KMS-11 (cell line): ENCODE measurements at regions not wholly inside any gene's neighbourhood (a gene's known extent, or its start where the extent isn't known, plus 50 kb on each side); places are given as distances from the start of the nearest gene placed in this dataset.

Experiments used
- H2AFZ ChIP-seq: fragments of 200-600 bp; sonication (generic); 2 replicates; pipeline ENCODE4 v1.6.1; 2016; ENCODE audit warnings: antibody characterized with exemption, mixed run types, low read depth
- H3K27ac ChIP-seq: fragments of 200-600 bp; sonication (generic); 2 replicates; pipeline ENCODE4 v1.6.1; 2016; ENCODE audit warnings: mild to moderate bottlenecking, mixed run types
- H3K27me3 ChIP-seq: fragments of 200-600 bp; sonication (generic); 2 replicates; pipeline ENCODE4 v1.6.1; 2017; ENCODE audit warnings: mild to moderate bottlenecking, low read depth, mixed run types, moderate library complexity; ENCODE audit not compliant: insufficient read depth
- H3K36me3 ChIP-seq: fragments of 200-600 bp; sonication (generic); 2 replicates; pipeline ENCODE4 v1.6.1; 2017; ENCODE audit warnings: mild to moderate bottlenecking, mixed run types; ENCODE audit not compliant: insufficient read depth
- H3K4me1 ChIP-seq: fragments of 200-600 bp; sonication (generic); 2 replicates; pipeline ENCODE4 v1.6.1; 2016; ENCODE audit warnings: mild to moderate bottlenecking, low read depth, mixed run types; ENCODE audit not compliant: poor library complexity, severe bottlenecking
- H3K4me2 ChIP-seq: fragments of 200-600 bp; sonication (generic); 2 replicates; pipeline ENCODE4 v1.7.0; 2016; ENCODE audit warnings: mild to moderate bottlenecking, mixed run types
- H3K4me3 ChIP-seq: fragments of 200-600 bp; sonication (generic); IDR thresholded peaks from 2 replicates; pipeline ENCODE4 v1.6.1; 2017; ENCODE audit warnings: low read depth, low read length, mixed read lengths; ENCODE audit not compliant: insufficient read depth
- H3K79me2 ChIP-seq: fragments of 200-600 bp; sonication (generic); 2 replicates; pipeline ENCODE4 v1.6.1; 2016; ENCODE audit warnings: low read depth, mixed run types; ENCODE audit not compliant: insufficient read depth
- H3K9ac ChIP-seq: fragments of 200-600 bp; sonication (generic); 2 replicates; pipeline ENCODE4 v1.6.1; 2016; ENCODE audit warnings: mild to moderate bottlenecking, mixed run types
- H4K20me1 ChIP-seq: fragments of 200-600 bp; sonication (generic); 2 replicates; pipeline ENCODE4 v1.6.1; 2016; ENCODE audit warnings: mild to moderate bottlenecking, mixed run types; ENCODE audit not compliant: insufficient read depth
- CTCF ChIP-seq: fragments of 200-600 bp; sonication (generic); conservative IDR thresholded peaks from 2 replicates; pipeline ENCODE4 v1.6.1; 2017; ENCODE audit warnings: low read depth, mild to moderate bottlenecking, antibody characterized with exemption, low read length, moderate library complexity, mixed read lengths

DNA sequence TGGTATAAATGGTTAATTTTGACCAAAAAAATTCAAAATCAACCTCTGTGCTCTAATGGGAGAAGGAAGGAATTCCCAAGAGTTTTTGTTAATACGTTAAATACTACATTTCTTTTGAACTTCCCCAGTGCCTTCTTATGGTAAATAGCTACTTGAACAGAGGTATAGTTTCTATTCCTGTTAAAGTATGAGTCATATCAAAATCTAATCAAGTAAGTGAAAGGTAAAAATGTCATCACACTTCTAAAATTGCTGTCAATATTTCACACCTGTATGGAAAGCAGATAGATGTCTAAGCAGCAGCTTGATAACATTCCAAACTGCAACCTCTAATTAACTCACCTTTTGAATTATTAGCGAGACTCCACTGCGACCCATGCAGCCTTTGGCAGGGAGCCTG is 214.1 kb upstream of the MEF2C start:
- Histone ChIP-seq H3K36me3 (no peaks in the 10 kb centered on the region), H3K9ac (no peak overlapping the region), H2AFZ (no peak overlapping the region), H3K4me2 (no peak overlapping the region), H4K20me1 (no peaks in the 10 kb centered on the region), H3K27me3 (no peaks in the 10 kb centered on the region), H3K27ac (no peak overlapping the region), H3K4me1 (peaks cover 24% of the 10 kb centered on the region), H3K79me2 (no peaks in the 10 kb centered on the region), H3K4me3 (no peak overlapping the region)
- no peak for TF ChIP-seq CTCF

- no peaks in the 10 kb centered on the region for H3K36me3 ChIP-seq
- H3K4me2 ChIP-seq = peak overlapping the region; percentile 3; the same call in 1 of the 2 replicates
- H3K4me3 ChIP-seq = no peak overlapping the region
- no peak overlapping the region for H2AFZ ChIP-seq
- TF ChIP-seq CTCF = no peak
- H3K9ac ChIP-seq = no peak overlapping the region
- H4K20me1 ChIP-seq = no peaks in the 10 kb centered on the region
- no peak overlapping the region for H3K27ac ChIP-seq
- H3K4me1 ChIP-seq = peaks cover 24% of the 10 kb centered on the region
- no peaks in the 10 kb centered on the region for H3K79me2 ChIP-seq
- H3K27me3 ChIP-seq = no peaks in the 10 kb centered on the region
Measured at GRCh38 chr5:89095341-89095740, 212.4 kb upstream of the MEF2C start.

DNA sequence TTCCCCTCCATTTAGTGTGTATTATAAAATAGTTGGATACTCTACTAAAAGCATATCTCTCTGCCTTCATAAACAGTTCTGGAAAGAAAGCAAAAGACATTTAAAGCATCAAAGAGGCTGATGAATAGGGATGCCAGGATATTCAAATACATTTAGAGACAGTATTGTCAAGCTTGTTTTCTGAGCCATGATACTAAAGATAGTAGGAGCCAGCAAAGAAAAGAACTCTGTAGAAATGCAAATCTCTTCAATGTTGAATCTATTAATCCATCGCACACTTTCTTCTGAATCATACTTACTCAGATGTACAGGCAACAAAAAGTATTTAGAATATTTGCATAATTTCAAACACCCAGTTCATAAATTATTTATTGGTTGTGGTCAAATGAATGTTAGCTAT is 207.1 kb upstream of the MEF2C start:
- H3K79me2 ChIP-seq = no peaks in the 10 kb centered on the region
- no peaks in the 10 kb centered on the region for H4K20me1 ChIP-seq
- no peak overlapping the region for H3K27ac ChIP-seq
- no peak overlapping the region for H2AFZ ChIP-seq
- H3K27me3 ChIP-seq = no peaks in the 10 kb centered on the region
- peaks cover 5% of the 10 kb centered on the region for H3K4me1 ChIP-seq
- no peaks in the 10 kb centered on the region for H3K36me3 ChIP-seq
- H3K4me3 ChIP-seq = no peak overlapping the region
- no peak overlapping the region for H3K4me2 ChIP-seq
- TF ChIP-seq CTCF = no peak
- no peak overlapping the region for H3K9ac ChIP-seq

- H3K79me2 ChIP-seq = no peaks in the 10 kb centered on the region
- H3K9ac ChIP-seq = no peak overlapping the region
- H3K36me3 ChIP-seq = no peaks in the 10 kb centered on the region
- no peaks in the 10 kb centered on the region for H4K20me1 ChIP-seq
- no peak overlapping the region for H2AFZ ChIP-seq
- TF ChIP-seq CTCF = no peak
- no peaks in the 10 kb centered on the region for H3K4me1 ChIP-seq
- no peak overlapping the region for H3K4me3 ChIP-seq
- H3K27ac ChIP-seq = no peak overlapping the region
- H3K27me3 ChIP-seq = no peaks in the 10 kb centered on the region
- H3K4me2 ChIP-seq = no peak overlapping the region
Measured at GRCh38 chr5:89087551-89088318, 204.8 kb upstream of the MEF2C start.
